ENCODE measurements at regions not wholly inside any gene's neighbourhood (a gene's known extent, or its start where the extent isn't known, plus 50 kb on each side); places are given as distances from the start of the nearest gene placed in this dataset.

GRCh38 chr3:168395551-168395950 lies 299.8 kb upstream of the GOLIM4 start:
- 72% methylated on average over 2 of the region's 2 CpGs for WGBS (ENCODE audit: insufficient coverage, low coverage, low lambda C conversion rate, missing lambda C conversion rate)
- TF ChIP-seq POLR2A (IDR thresholded peaks at IDR 0.05) (no peak), CTCF (IDR thresholded peaks at IDR 0.05) (no peak)
- no peak overlapping the region for H3K4me3 ChIP-seq
- H3K4me1 ChIP-seq: no peaks in the 10 kb centered on the region
- DNase-seq (no peak), ATAC-seq (no peak)
- H3K27me3 ChIP-seq: no peaks in the 10 kb centered on the region
- no peak overlapping the region for H3K27ac ChIP-seq
- H3K9me3 ChIP-seq: no peaks in the 10 kb centered on the region
- intact Hi-C loops (cut with DNase I): no loop called here
- H3K36me3 ChIP-seq: no peaks in the 10 kb centered on the region

GRCh38 chr3:168394439-168394838 lies 298.7 kb upstream of the GOLIM4 start:
- WGBS (ENCODE audit: insufficient coverage, low coverage, low lambda C conversion rate, missing lambda C conversion rate): 57% methylated on average over 2 of the region's 2 CpGs
- no peaks in the 10 kb centered on the region for H3K4me1 ChIP-seq
- TF ChIP-seq CTCF (IDR thresholded peaks at IDR 0.05): no peak
- TF ChIP-seq POLR2A (IDR thresholded peaks at IDR 0.05): no peak

GRCh38 chr3:168386301-168386700 lies 290.6 kb upstream of the GOLIM4 start:
- no peak for ATAC-seq
- no peaks in the 10 kb centered on the region for H3K9me3 ChIP-seq

More at GRCh38 chr3:168394439-168394838, 298.7 kb upstream of the GOLIM4 start:
- no peaks in the 10 kb centered on the region for H3K9me3 ChIP-seq
- no peaks in the 10 kb centered on the region for H3K27me3 ChIP-seq
- no peak overlapping the region for H3K4me3 ChIP-seq
- ATAC-seq (no peak), DNase-seq (no peak)
- intact Hi-C loops (cut with DNase I): no loop called here
- no peak overlapping the region for H3K27ac ChIP-seq
- no peaks in the 10 kb centered on the region for H3K36me3 ChIP-seq

GRCh38 chr3:168384990-168385389 lies 289.3 kb upstream of the GOLIM4 start:
- intact Hi-C loops (cut with DNase I): no loop called here
- Histone ChIP-seq H3K4me3 (no peak overlapping the region), H3K36me3 (no peaks in the 10 kb centered on the region), H3K27ac (no peak overlapping the region), H3K9me3 (no peaks in the 10 kb centered on the region), H3K27me3 (no peaks in the 10 kb centered on the region), H3K4me1 (no peaks in the 10 kb centered on the region)
- ATAC-seq: no peak
- 42% methylated on average over 2 of the region's 7 CpGs for WGBS (ENCODE audit: insufficient coverage, low coverage, low lambda C conversion rate, missing lambda C conversion rate)
- TF ChIP-seq CTCF (IDR thresholded peaks at IDR 0.05) (no peak), POLR2A (IDR thresholded peaks at IDR 0.05) (no peak)
- DNase-seq: no peak

More at GRCh38 chr3:168386301-168386700, 290.6 kb upstream of the GOLIM4 start:
- Histone ChIP-seq H3K4me3 (no peak overlapping the region), H3K27me3 (no peaks in the 10 kb centered on the region), H3K4me1 (no peaks in the 10 kb centered on the region), H3K36me3 (no peaks in the 10 kb centered on the region), H3K27ac (no peak overlapping the region)
- intact Hi-C loops (cut with DNase I): no loop called here
- no peak for DNase-seq
- TF ChIP-seq POLR2A (IDR thresholded peaks at IDR 0.05) (no peak), CTCF (IDR thresholded peaks at IDR 0.05) (no peak)

DNA sequence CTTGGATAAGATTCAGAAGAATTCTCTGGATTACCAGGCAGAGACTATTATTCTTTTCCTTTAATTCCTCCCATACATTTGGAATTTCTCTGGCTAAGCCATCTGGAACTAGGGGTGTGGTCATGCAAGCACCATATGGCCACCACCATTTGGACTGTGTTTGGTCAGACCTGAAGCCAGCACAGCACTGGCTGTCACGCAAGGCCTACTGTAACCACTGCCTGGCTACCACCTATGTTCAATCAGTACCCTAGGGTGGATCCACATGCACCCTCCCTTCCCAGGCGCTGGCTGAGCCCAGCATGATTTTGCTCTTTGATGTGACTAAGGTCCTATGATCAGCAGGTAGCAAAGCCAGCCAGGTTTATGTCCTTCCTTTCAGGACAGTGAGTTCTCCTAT lies 287.8 kb upstream of the GOLIM4 start:
- no peak for DNase-seq
- 80% methylated on average over 1 of the region's 2 CpGs for WGBS (ENCODE audit: insufficient coverage, low coverage, low lambda C conversion rate, missing lambda C conversion rate)
- intact Hi-C loops (cut with DNase I): no loop called here

More for the DNA sequence above, 287.8 kb upstream of the GOLIM4 start:
- no peaks in the 10 kb centered on the region for H3K36me3 ChIP-seq
- no peaks in the 10 kb centered on the region for H3K27me3 ChIP-seq
- no peaks in the 10 kb centered on the region for H3K9me3 ChIP-seq
- H3K27ac ChIP-seq: no peak overlapping the region
- TF ChIP-seq POLR2A (IDR thresholded peaks at IDR 0.05): no peak
- TF ChIP-seq CTCF (IDR thresholded peaks at IDR 0.05): no peak
- H3K4me3 ChIP-seq: no peak overlapping the region
- H3K4me1 ChIP-seq: no peaks in the 10 kb centered on the region
- no peak for ATAC-seq

Data from right lobe of liver (tissue), 6 donors.